Body of pancreas (tissue), 4 donors: ENCODE measurements at regions not wholly inside any gene's neighbourhood (a gene's known extent, or its start where the extent isn't known, plus 50 kb on each side); places are given as distances from the start of the nearest gene placed in this dataset.
"Not testable (repeated sequence)": the region's sequence is repeated elsewhere in the genome, so short reads cannot be mapped to it uniquely, and the experiment has no call there.

Source experiments
- ATAC-seq: fragments of 150-250 bp; one replicate; pipeline ENCODE4 v1.9.1; 2016
- DNase-seq, 4 donors: peaks; one replicate each; pipeline ENCODE4 v3.0.0-alpha.2; 2019
- H3K27ac ChIP-seq, 4 donors: fragments of 200-600 bp; sonication (generic); 1 replicate in 3 of 4; 2 replicates in 1 of 4; pipeline versions ENCODE4 v1.5.1 to v1.6.1; 2016 to 2019; ENCODE audit warnings: mild to moderate bottlenecking in 1 of 4, mixed read lengths in 1 of 4, moderate library complexity in 1 of 4
- H3K27me3 ChIP-seq, 2 donors: fragments of 200-600 bp; sonication (generic); one replicate each; pipeline ENCODE4 v1.6.0; 2016; ENCODE audit warnings: mild to moderate bottlenecking in 1 of 2
- H3K36me3 ChIP-seq, 2 donors: fragments of 200-600 bp; sonication (generic); replicated peaks in 1 of 2; 2 replicates each; pipeline ENCODE4 v1.5.1; 2016; ENCODE audit warnings: low read depth in 2 of 2; ENCODE audit not compliant: insufficient read depth in 1 of 2
- H3K4me1 ChIP-seq: fragments of 200-600 bp; sonication (generic); one replicate; pipeline ENCODE4 v1.6.0; 2016
- H3K4me3 ChIP-seq, 2 donors: fragments of 200-600 bp; sonication (generic); 1 replicate in 1 of 2; 2 replicates in 1 of 2; pipeline ENCODE4 v1.5.1; 2016 to 2019
- H3K9me3 ChIP-seq, 3 donors: fragments of 200-600 bp; sonication (generic); 1 replicate in 2 of 3; 2 replicates in 1 of 3; pipeline ENCODE4 v1.5.1; 2016
- POLR2A ChIP-seq, 3 donors: fragments of 450-650 bp; IDR thresholded peaks; one replicate each; pipeline ENCODE4 v1.6.1; 2016; ENCODE audit warnings: antibody characterized with exemption in 3 of 3, mild to moderate bottlenecking in 2 of 3
- WGBS, 2 donors: methylation state at CpG; one replicate each; pipeline ENCODE4 v1.1.5; 2017; 5-methylcytosine and 5-hydroxymethylcytosine counted together
- intact Hi-C: fragments of 100-400 bp; cut with DNase I; formaldehyde crosslinking; loops from one replicate; pipeline ENCODE4 v1.15.1; 2023
- TF ChIP-seq, protein P1 (sequence below), 7 experiments: fragments of 450-650 bp in 4 of 7; fragments of 200-600 bp in 3 of 7; sonication (generic) in 3 of 7; IDR thresholded peaks; one replicate each; pipeline ENCODE4 v1.5.1; 2016 to 2019; ENCODE audit warnings: antibody characterized with exemption in 7 of 7

DNA sequence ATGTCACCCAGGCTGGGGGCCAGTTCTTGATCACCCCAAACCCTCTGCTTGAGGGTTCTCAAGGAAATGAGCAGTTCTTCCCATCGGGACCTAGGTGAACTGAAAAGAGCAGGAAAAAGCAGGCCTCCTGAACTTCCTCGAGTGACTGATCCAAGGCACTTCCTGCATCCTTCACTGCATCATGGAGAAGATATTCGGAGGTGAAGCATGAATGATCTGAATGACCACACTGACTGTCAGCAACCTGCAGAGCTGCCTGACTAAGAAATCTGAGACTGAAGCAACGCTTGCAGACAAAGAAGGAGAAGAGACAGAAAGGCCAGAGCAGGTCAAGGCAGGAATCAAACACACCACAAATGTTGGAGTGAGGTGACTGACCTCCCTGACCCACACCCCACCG lies 420.2 kb downstream of the AGTPBP1 start:
- H3K27ac ChIP-seq: no peak overlapping the region
- H3K9me3 ChIP-seq: peaks cover 0 to 4% (median 0%) of the 10 kb centered on the region in 3 donors
- H3K4me3 ChIP-seq: no peak overlapping the region
- WGBS, 2 donors: 55 to 66% methylated on average over 4 to 5 of the region's 5 CpGs
- H3K36me3 ChIP-seq: no peaks in the 10 kb centered on the region
- intact Hi-C loops: no loop called here
- no peaks in the 10 kb centered on the region for H3K4me1 ChIP-seq
- TF ChIP-seq, protein P1, sequence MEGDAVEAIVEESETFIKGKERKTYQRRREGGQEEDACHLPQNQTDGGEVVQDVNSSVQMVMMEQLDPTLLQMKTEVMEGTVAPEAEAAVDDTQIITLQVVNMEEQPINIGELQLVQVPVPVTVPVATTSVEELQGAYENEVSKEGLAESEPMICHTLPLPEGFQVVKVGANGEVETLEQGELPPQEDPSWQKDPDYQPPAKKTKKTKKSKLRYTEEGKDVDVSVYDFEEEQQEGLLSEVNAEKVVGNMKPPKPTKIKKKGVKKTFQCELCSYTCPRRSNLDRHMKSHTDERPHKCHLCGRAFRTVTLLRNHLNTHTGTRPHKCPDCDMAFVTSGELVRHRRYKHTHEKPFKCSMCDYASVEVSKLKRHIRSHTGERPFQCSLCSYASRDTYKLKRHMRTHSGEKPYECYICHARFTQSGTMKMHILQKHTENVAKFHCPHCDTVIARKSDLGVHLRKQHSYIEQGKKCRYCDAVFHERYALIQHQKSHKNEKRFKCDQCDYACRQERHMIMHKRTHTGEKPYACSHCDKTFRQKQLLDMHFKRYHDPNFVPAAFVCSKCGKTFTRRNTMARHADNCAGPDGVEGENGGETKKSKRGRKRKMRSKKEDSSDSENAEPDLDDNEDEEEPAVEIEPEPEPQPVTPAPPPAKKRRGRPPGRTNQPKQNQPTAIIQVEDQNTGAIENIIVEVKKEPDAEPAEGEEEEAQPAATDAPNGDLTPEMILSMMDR (IDR thresholded peaks at IDR 0.05): no peak
- no peak for TF ChIP-seq POLR2A (IDR thresholded peaks at IDR 0.05)
- DNase-seq (no peak), ATAC-seq (no peak)
- H3K27me3 ChIP-seq: no peaks in the 10 kb centered on the region

GRCh38 chr9:85319936-85320656 lies 421.7 kb downstream of the AGTPBP1 start:
- H3K27me3 ChIP-seq: no peaks in the 10 kb centered on the region
- H3K27ac ChIP-seq: no peak overlapping the region
- TF ChIP-seq, protein P1 (IDR thresholded peaks at IDR 0.05): no peak
- no peak for TF ChIP-seq POLR2A (IDR thresholded peaks at IDR 0.05)
- peaks cover 0 to 4% (median 0%) of the 10 kb centered on the region in 3 donors for H3K9me3 ChIP-seq
- H3K36me3 ChIP-seq: no peaks in the 10 kb centered on the region
- 53 to 64% methylated on average over 2 of the region's 2 CpGs for WGBS, 2 donors
- intact Hi-C loops: no loop called here
- DNase-seq (no peak), ATAC-seq (no peak)
- H3K4me1 ChIP-seq: no peaks in the 10 kb centered on the region
- H3K4me3 ChIP-seq: no peak overlapping the region

DNA sequence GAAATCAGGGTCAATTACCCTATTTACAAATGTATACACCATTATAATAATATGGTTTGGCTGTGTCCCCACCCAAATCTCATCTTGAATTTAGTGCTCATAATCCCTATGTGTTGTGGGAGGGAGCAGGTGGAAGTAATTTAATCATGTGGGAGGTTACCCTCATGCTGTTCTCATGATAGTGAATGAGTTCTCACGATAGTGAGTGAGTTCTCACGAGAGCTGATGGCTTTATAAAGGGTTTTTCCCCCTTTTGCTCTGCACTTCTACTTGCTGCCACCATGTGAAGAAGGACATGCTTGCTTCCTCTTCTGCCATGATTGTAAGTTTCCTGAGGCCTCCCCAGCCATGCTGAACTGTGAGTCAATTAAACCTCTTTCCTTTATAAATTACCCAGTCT lies 426.2 kb downstream of the AGTPBP1 start:
- DNase-seq, ATAC-seq, H3K27me3 ChIP-seq, H3K4me3 ChIP-seq, H3K27ac ChIP-seq, H3K4me1 ChIP-seq, H3K36me3 ChIP-seq, H3K9me3 ChIP-seq, intact Hi-C loops: not testable (repeated sequence)
- 75% methylated on average over 2 of the region's 2 CpGs for WGBS, 2 donors

GRCh38 chr9:85310573-85310972 lies 431.2 kb downstream of the AGTPBP1 start:
- no peak for ATAC-seq
- H3K9me3 ChIP-seq: no peaks in the 10 kb centered on the region
- intact Hi-C loops: no loop called here
- TF ChIP-seq, protein P1 (IDR thresholded peaks at IDR 0.05): no peak
- no peak for TF ChIP-seq POLR2A (IDR thresholded peaks at IDR 0.05)
- H3K27ac ChIP-seq: no peak overlapping the region
- no peaks in the 10 kb centered on the region for H3K4me1 ChIP-seq
- no peaks in the 10 kb centered on the region for H3K27me3 ChIP-seq
- no peaks in the 10 kb centered on the region for H3K36me3 ChIP-seq
- H3K4me3 ChIP-seq: no peak overlapping the region
- DNase-seq: no peak

- no peaks in the 10 kb centered on the region for H3K4me1 ChIP-seq
- ATAC-seq (no peak), DNase-seq (no peak)
- TF ChIP-seq, protein P1 (IDR thresholded peaks at IDR 0.05): no peak
- no peak for TF ChIP-seq POLR2A (IDR thresholded peaks at IDR 0.05)
- H3K9me3 ChIP-seq: no peaks in the 10 kb centered on the region
- H3K27ac ChIP-seq: no peak overlapping the region
- H3K4me3 ChIP-seq: no peak overlapping the region
- intact Hi-C loops: no loop called here
- 62 to 76% methylated on average over 4 of the region's 4 CpGs for WGBS, 2 donors
- H3K27me3 ChIP-seq: no peaks in the 10 kb centered on the region
- H3K36me3 ChIP-seq: no peaks in the 10 kb centered on the region
Observed at GRCh38 chr9:85303757-85304134, 438.0 kb downstream of the AGTPBP1 start.
